Activated T-cell treated with anti-CD3 and anti-CD28 coated beads, Interleukin-2, amount 50 U/mL, for 4 hours (primary cell): ENCODE measurements at regions not wholly inside any gene's neighbourhood (a gene's known extent, or its start where the extent isn't known, plus 50 kb on each side); places are given as distances from the start of the nearest gene placed in this dataset.
A peak's percentile ranks its signal among the peaks of the same experiment; 100 is the strongest.

Experiments
- ATAC-seq, 2 donors: fragments of 200-7000 bp; cut with Tn5 transposase; one replicate each; pipeline ENCODE4 v1.10.0; 2021
- DNase-seq: peaks from one replicate; pipeline ENCODE4 v3.0.0-alpha.2; 2020
- H3K27me3 Mint-ChIP-seq: one replicate; pipeline ENCODE4 v1.8.0; 2021; ENCODE audit warnings: low read depth, mixed read lengths
- H3K36me3 Mint-ChIP-seq: one replicate; pipeline ENCODE4 v1.8.0; 2022; ENCODE audit warnings: mixed read lengths; ENCODE audit not compliant: insufficient read depth
- H3K4me1 Mint-ChIP-seq: one replicate; pipeline ENCODE4 v1.8.0; 2021; ENCODE audit warnings: low read depth, mixed read lengths
- H3K4me3 Mint-ChIP-seq: one replicate; pipeline ENCODE4 v1.8.0; 2021; ENCODE audit warnings: mild to moderate bottlenecking, moderate library complexity, mixed read lengths
- H3K9me3 Mint-ChIP-seq: one replicate; pipeline ENCODE4 v1.8.0; 2021; ENCODE audit warnings: mixed read lengths

GRCh38 chr17:65349916-65350315 lies 211.5 kb downstream of the AXIN2 start:
- no peak overlapping the region for H3K4me3 Mint-ChIP-seq
- ATAC-seq (no peak), DNase-seq (no peak)
- peaks cover 8% of the 10 kb centered on the region for H3K4me1 Mint-ChIP-seq
- peaks cover 14% of the 10 kb centered on the region for H3K27me3 Mint-ChIP-seq
- H3K9me3 Mint-ChIP-seq, result peaks cover 5% of the 10 kb centered on the region
- no peaks in the 10 kb centered on the region for H3K36me3 Mint-ChIP-seq

DNA sequence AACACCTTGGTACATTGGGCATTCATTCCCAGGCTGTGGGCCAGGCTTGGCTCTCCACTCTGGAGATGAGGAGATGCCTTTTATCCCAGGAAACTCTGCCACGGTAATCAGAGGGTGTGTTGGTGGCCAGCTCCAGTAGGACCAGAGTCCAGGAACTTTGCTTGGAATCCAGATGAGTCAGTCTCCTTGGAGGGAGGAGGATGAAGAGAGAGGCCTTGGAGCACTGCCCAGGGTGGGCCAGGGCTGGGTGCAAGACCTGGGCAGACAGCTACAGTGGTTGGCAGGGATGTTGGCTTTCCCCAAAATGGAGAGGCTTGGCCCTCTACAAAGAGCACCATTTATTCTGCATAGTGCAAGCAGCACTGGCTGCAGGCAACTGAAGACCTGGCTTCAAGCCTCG lies 209.0 kb downstream of the RGS9 start:
- no peak for ATAC-seq
- peaks cover 5% of the 10 kb centered on the region for H3K9me3 Mint-ChIP-seq
- peaks cover 8% of the 10 kb centered on the region for H3K4me1 Mint-ChIP-seq
- H3K4me3 Mint-ChIP-seq, result no peak overlapping the region
- peaks cover 13% of the 10 kb centered on the region for H3K27me3 Mint-ChIP-seq
- no peaks in the 10 kb centered on the region for H3K36me3 Mint-ChIP-seq
- DNase-seq, result no peak

DNA sequence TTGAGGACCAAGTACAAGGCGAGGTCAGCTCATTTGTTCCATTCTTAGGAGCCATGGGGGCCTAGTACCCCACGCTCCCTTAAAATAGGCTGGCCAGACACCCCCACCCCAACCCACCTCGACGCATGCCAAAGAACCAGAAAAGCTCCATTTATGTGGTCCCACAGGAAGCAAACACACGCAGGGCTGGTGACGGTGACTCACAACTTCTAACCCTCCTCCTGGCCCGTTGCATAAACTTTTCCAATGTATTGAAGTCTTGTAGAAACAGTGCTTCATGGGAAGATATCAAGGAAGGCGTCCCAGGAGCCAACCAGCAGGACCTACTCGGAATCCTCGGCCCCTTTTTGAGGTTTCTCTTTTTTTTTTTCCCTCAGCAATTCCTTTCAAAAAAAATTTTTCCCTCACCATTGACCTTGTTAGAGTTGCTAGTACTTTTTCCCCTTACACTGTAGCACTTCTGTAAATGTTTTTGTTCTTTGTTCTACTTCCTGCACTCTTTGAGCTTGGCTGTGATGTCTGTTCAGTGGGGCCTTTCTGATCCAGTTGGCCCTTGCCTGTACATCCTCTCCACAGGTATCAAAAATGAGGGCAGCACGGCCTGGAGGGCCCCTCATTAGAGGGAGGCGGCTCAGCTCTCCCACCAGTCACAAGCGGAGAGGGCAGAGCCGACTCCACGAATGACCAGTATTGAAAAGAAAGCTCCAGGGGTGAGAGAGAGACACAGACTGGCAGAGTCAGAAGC lies 208.3 kb downstream of the RGS9 start:
- ATAC-seq (peak in 1 of 2 donors; percentile 43), DNase-seq (peak; percentile 41)
- peaks cover 8% of the 10 kb centered on the region for H3K9me3 Mint-ChIP-seq
- peaks cover 14% of the 10 kb centered on the region for H3K27me3 Mint-ChIP-seq
- no peak overlapping the region for H3K4me3 Mint-ChIP-seq
- H3K36me3 Mint-ChIP-seq, result no peaks in the 10 kb centered on the region
- H3K4me1 Mint-ChIP-seq, result peaks cover 8% of the 10 kb centered on the region

DNA sequence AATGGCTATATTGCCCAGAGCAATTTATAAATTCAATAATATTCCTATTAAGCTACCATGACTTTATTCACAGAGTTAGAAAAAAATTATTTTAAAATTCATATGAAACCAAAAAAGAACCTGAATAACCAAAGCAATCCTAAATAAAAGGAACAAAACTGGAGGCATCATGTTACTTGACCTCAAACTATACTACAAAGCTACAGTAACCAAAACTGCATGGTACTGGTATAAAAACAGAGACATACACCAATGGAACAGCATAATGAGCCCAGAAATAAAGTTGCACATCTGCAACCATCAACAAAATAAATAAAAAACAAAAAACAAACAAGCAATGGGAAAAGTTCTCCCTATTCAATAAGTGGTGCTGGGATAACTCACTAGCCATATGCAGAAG lies 203.2 kb downstream of the RGS9 start:
- Mint-ChIP-seq H3K4me3 (no peak overlapping the region), H3K9me3 (peaks cover 20% of the 10 kb centered on the region), H3K27me3 (peaks cover 10% of the 10 kb centered on the region), H3K36me3 (no peaks in the 10 kb centered on the region), H3K4me1 (peaks cover 4% of the 10 kb centered on the region)
- DNase-seq, result no peak
- ATAC-seq, result no peak

GRCh38 chr17:65334406-65334805 lies 197.2 kb downstream of the RGS9 start:
- Mint-ChIP-seq H3K4me1 (no peaks in the 10 kb centered on the region), H3K9me3 (peaks cover 12% of the 10 kb centered on the region), H3K36me3 (peaks cover 1% of the 10 kb centered on the region), H3K4me3 (no peak overlapping the region), H3K27me3 (peaks cover 16% of the 10 kb centered on the region)
- ATAC-seq (peak in 1 of 2 donors; percentile 28), DNase-seq (no peak)

DNA sequence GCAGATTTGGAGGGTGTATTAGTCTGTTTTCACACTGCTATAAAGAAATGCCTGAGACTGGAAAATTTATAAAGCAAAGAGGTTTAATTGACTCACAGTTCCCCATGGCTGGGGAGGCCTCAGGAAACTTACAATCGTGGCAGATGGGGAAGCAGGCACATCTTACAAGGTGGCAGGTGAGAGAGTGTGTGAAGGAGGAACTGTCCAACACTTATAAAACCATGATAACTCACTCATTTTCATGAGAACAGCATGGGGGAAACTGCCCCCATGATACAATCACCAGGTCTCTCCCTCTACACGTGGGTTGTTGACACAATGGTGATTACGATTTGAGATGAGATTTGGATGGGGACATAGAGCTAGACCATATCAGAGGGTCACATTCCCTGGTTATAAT lies 195.6 kb downstream of the RGS9 start:
- Mint-ChIP-seq H3K27me3 (peaks cover 14% of the 10 kb centered on the region), H3K4me1 (no peaks in the 10 kb centered on the region), H3K4me3 (no peak overlapping the region), H3K9me3 (no peaks in the 10 kb centered on the region), H3K36me3 (peaks cover 1% of the 10 kb centered on the region)
- ATAC-seq (no peak), DNase-seq (no peak)

- Mint-ChIP-seq H3K9me3 (no peaks in the 10 kb centered on the region), H3K36me3 (peaks cover 1% of the 10 kb centered on the region), H3K4me3 (no peak overlapping the region), H3K27me3 (peaks cover 14% of the 10 kb centered on the region), H3K4me1 (no peaks in the 10 kb centered on the region)
- DNase-seq (no peak), ATAC-seq (no peak)
Measured at GRCh38 chr17:65332375-65332774, 195.2 kb downstream of the RGS9 start.

DNA sequence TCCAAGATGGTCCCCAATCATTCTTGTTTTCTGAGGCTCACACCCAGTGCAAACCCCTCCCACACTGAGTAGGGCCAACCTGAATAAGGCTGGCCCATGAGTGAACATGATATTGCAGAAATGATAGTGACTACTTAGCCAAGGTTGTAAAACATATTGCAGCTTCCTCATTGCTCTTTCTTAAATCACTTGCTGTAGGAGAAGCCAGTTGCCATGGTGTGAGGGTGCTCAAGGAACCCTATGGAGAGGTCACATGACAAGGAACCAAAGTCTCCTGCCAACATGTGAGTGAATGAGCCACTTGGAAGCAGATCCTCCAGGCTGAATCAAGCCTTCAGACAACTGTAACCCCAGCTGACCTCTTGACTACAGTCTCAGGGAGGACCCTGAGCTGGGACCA lies 191.4 kb downstream of the RGS9 start:
- Mint-ChIP-seq H3K4me1 (no peaks in the 10 kb centered on the region), H3K9me3 (no peaks in the 10 kb centered on the region), H3K27me3 (peaks cover 16% of the 10 kb centered on the region), H3K4me3 (no peak overlapping the region), H3K36me3 (peaks cover 1% of the 10 kb centered on the region)
- ATAC-seq (no peak), DNase-seq (no peak)

DNA sequence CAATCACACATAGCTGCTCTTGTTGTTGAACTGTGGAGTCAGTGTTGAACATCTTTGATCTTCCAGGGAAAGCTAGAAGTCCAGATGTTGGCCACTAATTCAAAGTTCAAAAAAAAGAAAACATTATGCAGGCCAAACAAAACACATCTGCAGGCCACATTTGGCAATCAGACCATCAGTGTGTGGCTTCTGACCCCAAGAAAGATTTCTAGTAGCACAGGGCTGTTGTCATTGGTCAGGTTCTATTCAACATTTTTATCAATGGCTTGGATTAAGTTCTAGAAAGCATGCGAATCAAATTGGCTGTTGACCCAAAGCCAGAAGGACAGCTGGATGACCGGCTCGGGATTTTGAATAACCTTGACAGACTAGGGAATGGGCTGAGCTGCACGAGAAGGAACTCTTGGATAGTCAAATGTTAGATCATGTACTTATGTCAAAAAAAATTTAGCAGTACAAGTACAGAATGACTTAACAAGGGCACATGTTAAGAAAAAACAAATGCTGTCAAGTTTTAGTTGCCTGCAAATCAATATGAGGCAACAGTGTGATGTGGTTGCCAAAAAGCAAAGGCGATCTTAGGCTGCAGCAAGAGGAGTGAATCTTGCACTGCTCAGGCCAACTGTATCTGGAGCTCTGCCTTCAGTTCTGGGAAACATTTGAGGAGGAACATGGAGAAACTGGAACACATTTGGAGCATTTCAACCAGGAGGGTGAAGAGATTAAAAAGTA lies 187.6 kb downstream of the RGS9 start:
- ATAC-seq (no peak), DNase-seq (no peak)
- H3K4me3 Mint-ChIP-seq, result no peak overlapping the region
- H3K27me3 Mint-ChIP-seq, result peaks cover 5% of the 10 kb centered on the region
- H3K4me1 Mint-ChIP-seq, result no peaks in the 10 kb centered on the region
- no peaks in the 10 kb centered on the region for H3K36me3 Mint-ChIP-seq
- no peaks in the 10 kb centered on the region for H3K9me3 Mint-ChIP-seq

- DNase-seq, result no peak
- Mint-ChIP-seq H3K36me3 (no peaks in the 10 kb centered on the region), H3K9me3 (no peaks in the 10 kb centered on the region), H3K27me3 (peaks cover 5% of the 10 kb centered on the region), H3K4me1 (no peaks in the 10 kb centered on the region), H3K4me3 (no peak overlapping the region)
- ATAC-seq, result no peak
Measured at GRCh38 chr17:65323049-65323448, 185.9 kb downstream of the RGS9 start.

DNA sequence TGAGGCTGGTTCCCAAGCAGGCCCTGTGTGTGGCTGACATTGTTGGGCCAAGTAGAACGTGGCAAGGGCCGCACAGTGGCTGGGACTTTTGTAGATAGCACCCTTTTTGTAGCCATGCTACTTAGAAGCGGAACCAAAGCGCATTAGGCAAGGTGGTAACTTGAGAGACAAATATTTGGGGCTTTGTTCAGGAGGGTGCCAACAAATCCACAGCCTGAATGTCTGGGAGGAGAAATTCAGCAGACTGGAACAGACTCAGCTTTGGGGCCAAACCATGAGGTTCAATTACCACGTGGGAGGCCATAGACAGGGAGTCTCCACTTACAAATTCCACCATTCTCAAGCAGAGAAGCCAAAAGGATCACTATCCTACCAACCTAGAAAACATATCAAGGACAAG lies 183.7 kb downstream of the RGS9 start:
- no peaks in the 10 kb centered on the region for H3K4me1 Mint-ChIP-seq
- ATAC-seq (no peak), DNase-seq (no peak)
- peaks cover 5% of the 10 kb centered on the region for H3K27me3 Mint-ChIP-seq
- no peaks in the 10 kb centered on the region for H3K9me3 Mint-ChIP-seq
- no peak overlapping the region for H3K4me3 Mint-ChIP-seq
- H3K36me3 Mint-ChIP-seq, result no peaks in the 10 kb centered on the region

- Mint-ChIP-seq H3K4me3 (no peak overlapping the region), H3K36me3 (no peaks in the 10 kb centered on the region), H3K27me3 (peaks cover 29% of the 10 kb centered on the region), H3K4me1 (peaks cover 1% of the 10 kb centered on the region), H3K9me3 (no peaks in the 10 kb centered on the region)
- ATAC-seq (no peak), DNase-seq (no peak)
Measured at GRCh38 chr17:65314212-65314611, 177.0 kb downstream of the RGS9 start.

- Mint-ChIP-seq H3K4me1 (peaks cover 1% of the 10 kb centered on the region), H3K4me3 (no peak overlapping the region), H3K9me3 (no peaks in the 10 kb centered on the region), H3K27me3 (peaks cover 36% of the 10 kb centered on the region), H3K36me3 (no peaks in the 10 kb centered on the region)
- ATAC-seq, result no peak
- DNase-seq, result no peak
Measured at GRCh38 chr17:65312718-65313377, 175.7 kb downstream of the RGS9 start.

DNA sequence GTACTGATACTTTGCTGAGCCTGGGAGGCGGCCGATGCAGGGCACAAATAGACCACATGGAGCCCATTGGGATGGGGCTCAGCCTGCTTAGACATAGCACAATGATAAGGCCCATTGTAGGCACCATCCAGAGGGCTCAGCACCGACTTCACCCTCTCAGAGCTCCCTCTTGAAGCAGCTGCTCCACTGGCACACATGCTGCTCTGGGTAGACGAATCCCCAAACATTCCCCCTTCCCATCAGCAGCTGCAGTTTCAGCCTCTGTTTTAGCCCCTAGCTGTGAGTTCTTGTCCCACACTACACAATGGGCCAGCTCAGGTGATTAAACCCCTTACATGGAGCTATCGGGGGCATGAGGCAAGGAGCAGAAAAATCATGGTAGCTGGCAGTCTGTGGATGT lies 174.1 kb downstream of the RGS9 start:
- ATAC-seq, result no peak
- Mint-ChIP-seq H3K9me3 (no peaks in the 10 kb centered on the region), H3K27me3 (peaks cover 32% of the 10 kb centered on the region), H3K4me3 (no peak overlapping the region), H3K4me1 (peaks cover 1% of the 10 kb centered on the region), H3K36me3 (no peaks in the 10 kb centered on the region)
- DNase-seq, result no peak

DNA sequence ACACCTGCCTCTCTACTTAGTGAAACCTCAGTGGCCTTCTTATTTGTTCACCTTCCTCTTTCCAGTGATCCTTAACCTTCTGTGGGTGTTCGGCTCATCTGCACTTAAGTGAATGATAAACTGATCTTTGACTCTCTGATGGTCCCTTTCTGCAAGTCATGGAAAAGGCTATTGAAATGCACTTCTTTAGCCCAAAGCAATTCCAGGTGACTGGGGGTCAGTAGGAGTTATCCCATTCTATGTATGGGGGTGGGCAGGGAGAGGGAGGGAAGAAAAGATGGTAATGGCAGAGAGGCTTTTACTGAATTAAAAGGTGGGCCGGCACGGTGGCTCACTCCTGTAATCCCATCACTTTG lies 170.8 kb downstream of the RGS9 start:
- H3K4me3 Mint-ChIP-seq, result no peak overlapping the region
- no peak for ATAC-seq
- H3K9me3 Mint-ChIP-seq, result no peaks in the 10 kb centered on the region
- no peak for DNase-seq
- H3K27me3 Mint-ChIP-seq, result peaks cover 24% of the 10 kb centered on the region
- H3K36me3 Mint-ChIP-seq, result no peaks in the 10 kb centered on the region
- no peaks in the 10 kb centered on the region for H3K4me1 Mint-ChIP-seq
